Ishikawa (cell line): ENCODE measurements at regions not wholly inside any gene's neighbourhood (a gene's known extent, or its start where the extent isn't known, plus 50 kb on each side); places are given as distances from the start of the nearest gene placed in this dataset.

ENCODE experiments used
- EGR1 ChIP-seq: IDR thresholded peaks from 2 replicates; pipeline ENCODE4 v1.6.1; 2012
- EP300 ChIP-seq: IDR thresholded peaks from 2 replicates; pipeline ENCODE4 v1.6.1; 2012; ENCODE audit warnings: borderline replicate concordance
- RAD21 ChIP-seq: IDR thresholded peaks from 2 replicates; pipeline ENCODE4 v1.6.1; 2012; ENCODE audit warnings: low read depth
- REST ChIP-seq: IDR thresholded peaks from 2 replicates; pipeline ENCODE4 v1.6.1; 2012; ENCODE audit warnings: low read depth, mild to moderate bottlenecking
- TAF1 ChIP-seq: IDR thresholded peaks from 2 replicates; pipeline ENCODE4 v1.6.1; 2012; ENCODE audit warnings: low read depth, mild to moderate bottlenecking
- TCF12 ChIP-seq: IDR thresholded peaks from 2 replicates; pipeline ENCODE4 v1.6.1; 2012; ENCODE audit warnings: low read depth
- ZBTB7A ChIP-seq: IDR thresholded peaks from 2 replicates; pipeline ENCODE4 v1.6.1; 2012; ENCODE audit warnings: low read depth

GRCh38 chr13:44764302-44764692, 188.2 kb upstream of the TSC22D1 start:
- TF ChIP-seq EP300 = no peak
- no peak for TF ChIP-seq TAF1
- no peak for TF ChIP-seq REST
- TF ChIP-seq TCF12 = no peak
- no peak for TF ChIP-seq EGR1
- TF ChIP-seq ZBTB7A = no peak
- TF ChIP-seq RAD21 = no peak
